LoVo (cell line): ENCODE measurements at regions not wholly inside any gene's neighbourhood (a gene's known extent, or its start where the extent isn't known, plus 50 kb on each side); places are given as distances from the start of the nearest gene placed in this dataset.
"Not testable (repeated sequence)": the region's sequence is repeated elsewhere in the genome, so short reads cannot be mapped to it uniquely, and the experiment has no call there.

Source experiments
- DNase-seq: peaks from one replicate; pipeline ENCODE4 v3.0.0-alpha.2; 2016; ENCODE audit warnings: low spot score

DNA sequence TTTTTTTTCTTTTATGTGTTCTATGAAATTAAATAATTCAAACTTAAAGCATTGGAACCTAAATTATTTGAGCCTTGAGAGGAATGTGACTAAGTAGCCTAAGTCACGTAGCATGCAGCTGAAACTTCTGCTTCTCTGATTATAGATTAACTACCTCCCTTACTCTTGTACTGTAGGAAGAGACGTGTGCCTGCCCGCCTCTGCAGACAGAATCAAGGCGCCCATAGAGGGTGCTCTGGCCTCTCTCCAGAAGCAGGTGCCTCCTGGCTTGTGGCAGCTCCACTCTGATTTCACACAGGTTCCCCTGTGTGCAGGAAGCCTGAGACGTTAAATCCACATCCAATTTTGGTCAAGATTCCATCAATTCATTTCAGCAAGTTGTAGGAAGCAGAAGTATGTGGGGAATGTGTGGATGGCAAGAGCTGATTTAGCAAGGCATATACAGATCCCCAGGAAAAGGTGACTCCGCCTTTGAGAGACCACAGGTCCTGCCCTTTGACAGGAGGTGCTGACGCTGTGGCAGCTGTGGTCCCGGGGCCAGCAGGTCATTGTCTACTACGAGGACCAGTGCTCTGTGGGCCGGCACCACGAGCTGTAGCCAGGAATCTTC lies 1418.8 kb downstream of the CDH11 start:
- no peak for DNase-seq

DNA sequence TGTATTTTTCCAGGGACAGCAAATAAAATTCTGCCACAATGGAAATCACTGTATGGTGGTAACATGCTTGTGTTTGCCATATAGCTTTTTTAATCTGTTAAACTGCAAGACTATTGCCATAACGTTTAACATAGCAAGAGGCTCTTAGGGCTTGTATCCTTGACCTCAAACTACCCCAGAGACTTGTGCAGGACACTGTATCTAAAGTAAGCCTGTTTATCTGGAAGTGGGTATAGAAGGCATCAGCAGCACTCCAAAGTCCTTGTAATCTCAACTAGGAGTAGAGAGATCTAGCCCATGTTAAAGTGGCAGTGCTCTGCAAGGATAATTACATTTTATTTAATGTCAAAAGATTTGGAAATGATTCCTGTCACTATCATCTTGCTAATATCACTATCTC lies 1424.1 kb downstream of the CDH11 start:
- no peak for DNase-seq

DNA sequence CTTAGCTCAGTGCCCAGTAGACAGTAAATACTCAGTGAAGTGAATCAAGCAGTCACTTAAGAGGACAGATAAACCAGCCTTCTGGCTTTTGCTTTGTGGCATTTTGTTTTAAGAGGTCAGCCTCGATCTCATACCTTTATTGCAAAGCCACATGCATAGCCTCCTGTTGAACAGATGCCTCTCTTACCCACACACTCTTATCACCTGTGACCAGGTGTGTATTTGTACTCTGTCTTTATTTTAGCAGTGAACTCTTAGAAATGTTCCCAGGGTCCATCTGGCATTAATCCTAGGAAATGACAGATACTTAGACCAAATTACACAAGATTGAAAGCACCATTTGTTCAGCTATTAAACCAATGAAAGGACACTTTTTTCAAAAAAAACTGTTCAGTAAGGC lies 1426.5 kb downstream of the CDH11 start:
- no peak for DNase-seq

DNA sequence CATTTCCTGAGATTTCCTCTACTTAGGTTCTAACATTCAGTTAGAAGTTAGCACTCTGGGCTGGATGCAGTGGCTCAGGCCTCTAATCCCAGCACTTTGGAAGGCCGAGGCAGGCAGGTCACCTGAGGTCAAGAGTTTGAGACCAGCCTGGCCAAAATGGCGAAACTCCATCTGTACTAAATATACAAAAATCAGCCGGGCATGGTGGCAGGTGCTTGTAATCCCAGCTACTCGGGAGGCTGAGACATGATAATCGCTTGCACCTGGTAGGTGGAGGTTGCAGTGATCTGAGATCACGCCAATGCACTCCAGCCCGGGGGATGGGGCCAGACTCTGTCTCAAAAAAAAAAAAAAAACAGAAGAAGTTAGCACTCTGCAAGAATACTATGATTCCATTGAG lies 1430.9 kb downstream of the CDH11 start:
- DNase-seq: no peak

DNA sequence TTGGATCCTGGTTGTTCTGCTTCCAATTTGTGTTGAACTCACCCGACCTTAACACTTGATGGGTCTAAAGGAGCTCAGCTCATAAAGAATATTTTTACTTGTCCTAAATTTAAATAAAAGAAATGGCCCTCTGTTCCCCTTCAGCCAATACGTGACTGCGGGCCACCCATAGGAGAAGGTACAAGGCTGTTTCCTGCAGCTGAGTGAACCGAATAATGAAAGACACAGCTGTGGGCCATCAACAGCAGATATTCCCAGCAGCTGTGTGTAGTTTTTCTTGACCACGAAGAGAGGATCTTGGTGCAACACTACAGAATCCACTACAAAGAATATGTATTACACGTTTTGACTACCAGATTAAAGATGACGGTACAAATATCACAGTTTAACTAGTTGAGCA lies 1431.6 kb downstream of the CDH11 start:
- DNase-seq: no peak

DNA sequence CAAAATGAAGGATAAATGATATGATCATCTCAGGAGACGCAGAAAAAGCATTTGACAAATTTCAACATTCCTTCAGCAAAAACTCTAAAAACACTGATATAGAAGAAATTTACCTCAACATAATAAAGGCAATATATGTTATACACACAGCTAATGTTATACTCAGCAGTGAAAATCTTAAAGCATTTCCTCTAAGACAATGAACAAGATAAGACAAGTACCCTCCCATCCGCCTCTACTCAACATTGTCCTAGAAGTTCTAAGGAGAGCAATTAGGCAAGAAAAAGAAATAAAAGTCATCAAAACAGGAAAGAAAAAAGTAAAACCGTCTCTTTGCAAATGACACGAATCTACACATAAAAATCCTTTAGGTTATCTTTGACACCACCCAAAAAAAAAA lies 1432.8 kb downstream of the CDH11 start:
- no peak for DNase-seq

DNA sequence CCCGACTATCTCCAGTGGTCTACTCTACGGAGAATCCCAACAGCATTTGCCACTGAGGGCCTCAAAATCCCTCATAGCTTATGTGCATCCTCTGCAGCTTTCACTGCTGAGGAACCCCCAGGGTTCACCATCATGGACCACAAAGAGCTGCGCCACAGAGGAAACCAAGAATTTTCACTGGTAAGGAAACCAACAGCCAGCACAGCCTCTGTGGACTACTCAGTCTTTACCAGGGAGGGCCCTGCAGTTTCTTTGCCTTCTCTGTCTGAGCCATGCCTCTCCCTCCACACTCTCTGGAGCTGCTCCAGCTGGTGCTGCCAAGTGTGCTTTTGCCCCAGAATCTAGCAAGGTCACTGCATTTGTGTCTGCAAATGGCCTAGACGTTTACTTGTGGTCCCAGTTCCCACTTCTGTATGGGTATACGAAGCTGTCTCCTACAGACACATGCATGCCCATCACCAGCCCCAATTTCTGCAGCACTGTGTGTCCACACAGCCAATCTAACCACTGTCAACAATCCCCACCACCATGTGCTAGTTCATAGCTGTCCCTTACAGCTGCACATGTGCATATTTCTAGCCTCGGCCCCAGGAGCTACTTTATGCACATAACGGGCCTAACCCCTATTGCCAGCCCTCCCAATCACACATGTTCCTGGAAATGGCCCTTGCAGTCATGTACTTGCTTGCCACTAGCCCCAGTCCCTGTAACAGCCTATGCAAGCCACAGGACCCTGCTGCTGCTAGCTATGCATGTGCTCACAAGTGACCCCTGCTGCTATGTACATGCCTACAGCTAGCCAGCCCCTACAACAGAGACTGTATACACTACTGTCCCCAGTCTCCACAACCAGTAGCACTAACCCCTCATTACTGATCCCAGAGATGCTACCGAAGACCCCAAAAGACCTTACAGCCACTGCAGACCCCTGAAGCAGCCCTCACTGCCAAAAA lies 1437.4 kb downstream of the CDH11 start:
- no peak for DNase-seq

DNA sequence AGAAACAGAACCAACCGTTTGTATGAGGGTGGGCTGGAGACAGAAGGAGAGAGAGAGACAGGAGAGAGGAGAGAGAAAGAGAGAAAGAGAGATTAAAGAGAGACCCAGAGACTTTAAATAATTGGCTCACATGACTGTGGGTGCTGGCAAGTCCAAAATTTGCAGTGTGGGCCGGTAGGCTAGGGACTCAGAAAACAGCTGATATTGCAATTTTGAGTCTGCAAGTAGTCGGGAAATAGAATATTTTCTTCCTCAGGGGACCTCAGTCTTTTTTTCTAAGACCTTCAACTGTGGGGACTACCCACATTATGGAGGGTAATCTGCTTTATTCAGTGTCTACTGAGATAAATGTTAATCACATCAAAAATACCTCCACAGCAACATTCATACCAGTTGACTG lies 1439.0 kb downstream of the CDH11 start:
- DNase-seq: no peak

DNA sequence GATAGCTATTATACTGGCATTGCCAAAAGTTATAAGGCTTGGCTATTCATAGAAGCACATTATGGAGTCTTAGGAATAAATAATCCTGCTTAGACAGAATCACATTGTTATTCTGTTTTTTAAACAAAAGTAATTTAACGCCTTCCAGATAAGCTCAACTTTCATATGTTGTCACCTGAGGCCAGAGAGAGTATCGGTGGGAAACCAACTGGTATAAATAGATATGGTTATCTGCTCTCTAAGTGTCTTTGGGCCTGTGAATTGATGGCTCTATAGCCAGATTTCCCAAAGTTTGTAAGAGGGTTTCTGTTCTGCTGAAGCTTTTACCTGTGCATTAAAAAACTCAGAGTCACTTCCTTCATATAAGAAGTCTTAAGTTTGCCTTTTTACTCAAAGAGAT lies 1449.4 kb downstream of the CDH11 start:
- no peak for DNase-seq

DNA sequence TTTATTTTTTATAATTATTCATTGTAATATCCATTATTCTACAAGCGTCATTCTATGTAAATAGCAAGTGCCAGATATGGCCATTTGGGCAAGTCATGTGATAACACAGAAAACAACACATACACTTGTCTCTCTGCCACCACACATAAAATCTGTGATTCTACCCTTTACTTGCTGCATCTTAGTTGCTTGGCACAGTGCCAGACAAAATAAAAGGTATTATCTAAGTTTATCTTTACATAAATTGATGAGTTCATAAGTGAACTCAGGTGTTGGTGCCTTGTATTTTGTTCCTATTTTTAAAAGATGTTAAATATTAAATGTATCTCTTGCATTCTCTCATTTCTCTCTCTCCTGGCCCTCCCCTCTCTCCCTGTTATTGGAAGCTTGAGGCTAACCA lies 1458.7 kb downstream of the CDH11 start:
- no peak for DNase-seq

DNA sequence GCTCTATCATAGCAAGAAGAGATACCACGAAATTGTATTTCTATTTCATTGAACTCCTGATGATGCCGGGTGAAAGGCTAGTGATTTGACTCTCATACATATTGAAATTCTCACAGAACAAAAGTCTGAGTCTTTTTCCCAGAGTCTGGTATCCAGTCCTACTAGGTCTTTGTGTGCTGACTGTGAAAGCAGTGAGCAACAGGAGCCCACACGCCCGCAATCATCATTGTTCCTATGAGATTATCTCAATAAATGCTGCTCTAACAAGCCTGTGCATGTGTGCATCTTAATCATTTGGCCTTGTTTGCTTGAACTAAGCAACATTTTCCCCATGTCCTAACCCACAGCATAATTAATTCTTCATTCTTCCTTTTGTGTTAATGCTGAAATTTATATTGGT lies 1466.0 kb downstream of the CDH11 start:
- no peak for DNase-seq

DNA sequence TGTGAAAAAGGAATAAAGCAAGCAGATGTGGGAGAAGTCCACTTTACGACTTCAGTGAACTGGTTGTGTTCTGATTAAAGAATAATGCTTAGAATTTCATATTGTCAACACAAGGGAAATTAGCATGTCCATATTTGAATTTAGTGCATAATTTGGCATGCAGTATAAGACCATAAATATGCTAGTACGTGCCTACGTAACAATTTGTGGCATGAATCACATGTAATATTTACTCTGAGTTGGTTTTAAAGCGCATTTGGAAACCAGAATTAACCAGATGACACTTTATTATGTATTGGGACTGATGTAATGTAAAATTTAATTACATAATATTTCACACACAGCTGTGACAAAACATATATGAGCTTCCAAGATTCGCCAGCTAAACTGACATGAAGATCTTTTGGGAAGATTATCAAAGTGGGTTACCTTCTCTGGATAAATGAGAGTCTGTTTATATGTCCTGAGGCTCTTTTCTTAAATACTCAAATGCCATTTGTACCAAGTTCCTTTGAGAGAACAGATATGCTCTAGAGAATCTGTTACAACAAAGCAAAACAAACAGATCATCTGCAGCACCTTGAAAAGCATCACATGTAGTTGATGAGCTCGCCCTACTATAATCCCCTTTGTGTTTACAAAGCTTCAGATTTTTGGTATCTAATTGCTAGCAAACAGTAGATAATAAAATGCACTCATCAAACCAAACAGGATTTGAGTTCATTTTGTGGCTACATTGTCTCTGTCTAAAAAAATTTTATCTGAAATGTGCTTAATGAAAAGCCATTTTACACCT lies 1468.6 kb downstream of the CDH11 start:
- no peak for DNase-seq

DNA sequence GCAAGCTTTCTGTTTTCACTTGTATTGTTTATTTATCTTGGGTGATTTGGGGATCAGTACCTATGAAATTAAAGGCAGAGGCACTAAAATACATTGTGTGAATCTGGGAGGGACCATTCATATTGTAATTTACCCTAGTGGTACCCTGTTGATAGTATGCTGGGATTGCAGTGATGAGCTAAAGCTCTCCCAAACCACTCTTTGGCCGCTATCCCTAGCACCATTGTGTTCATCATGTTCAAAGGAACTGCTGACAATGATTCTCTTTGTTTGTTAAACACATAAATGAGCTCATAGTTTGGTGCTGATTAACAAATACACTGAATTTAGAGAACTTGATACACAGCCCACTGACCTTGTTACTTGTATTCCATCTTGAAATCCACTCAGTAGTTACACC lies 1469.8 kb downstream of the CDH11 start:
- no peak for DNase-seq

DNA sequence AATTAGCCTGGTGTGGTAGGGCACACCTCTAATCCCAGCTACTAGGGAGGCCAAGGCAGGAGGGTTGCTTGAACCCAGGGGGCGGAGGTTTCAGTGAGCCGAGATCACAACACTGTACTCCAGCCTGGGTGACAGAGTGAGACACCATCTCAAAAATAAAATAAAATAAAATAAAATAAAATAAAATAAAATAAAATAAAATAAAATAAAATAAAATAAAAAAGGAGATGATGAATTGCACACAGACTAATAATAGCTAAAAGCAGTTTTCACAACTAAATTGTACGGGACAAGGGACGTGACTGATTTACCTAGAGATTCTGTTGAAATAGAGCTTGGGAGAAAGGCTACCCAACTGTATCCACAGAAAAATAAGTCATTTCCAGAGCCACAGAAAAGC lies 1471.3 kb downstream of the CDH11 start:
- DNase-seq: no peak

DNA sequence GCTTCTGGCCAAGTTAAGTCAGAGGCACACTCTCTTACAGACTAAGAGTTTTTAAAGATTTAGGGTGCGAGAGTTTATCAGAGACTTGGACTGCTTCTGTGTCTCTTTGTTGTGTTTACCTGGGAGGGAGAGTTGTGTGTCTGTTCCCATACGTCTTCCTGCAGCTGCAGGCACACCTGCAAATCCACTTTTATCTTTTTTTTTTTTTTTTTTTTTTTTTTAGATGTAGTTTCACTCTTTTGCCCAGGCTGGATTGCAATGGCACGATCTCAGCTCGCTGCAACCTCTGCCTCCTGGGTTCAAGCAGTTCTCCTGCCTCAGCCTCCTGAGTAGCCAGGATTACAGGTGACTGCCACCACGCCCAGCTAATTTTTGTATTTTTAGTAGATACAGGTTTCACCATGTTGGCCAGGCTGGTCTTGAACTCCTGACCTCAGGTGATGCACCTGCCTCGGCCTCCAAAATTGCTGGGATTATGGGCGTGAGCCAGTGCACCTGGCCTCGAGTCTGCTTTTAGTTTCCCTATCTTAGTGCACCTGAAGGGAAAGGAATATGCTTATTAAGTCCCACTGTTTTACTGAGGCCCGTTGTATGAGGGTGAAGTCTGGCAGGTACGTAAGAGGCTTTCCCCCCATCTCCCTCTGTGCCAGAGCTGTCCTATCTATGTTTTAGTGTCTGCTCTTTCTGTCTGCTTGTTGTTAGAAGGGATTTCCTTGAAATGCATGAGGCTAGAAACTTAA lies 1488.0 kb downstream of the CDH11 start:
- not testable (repeated sequence) for DNase-seq

DNA sequence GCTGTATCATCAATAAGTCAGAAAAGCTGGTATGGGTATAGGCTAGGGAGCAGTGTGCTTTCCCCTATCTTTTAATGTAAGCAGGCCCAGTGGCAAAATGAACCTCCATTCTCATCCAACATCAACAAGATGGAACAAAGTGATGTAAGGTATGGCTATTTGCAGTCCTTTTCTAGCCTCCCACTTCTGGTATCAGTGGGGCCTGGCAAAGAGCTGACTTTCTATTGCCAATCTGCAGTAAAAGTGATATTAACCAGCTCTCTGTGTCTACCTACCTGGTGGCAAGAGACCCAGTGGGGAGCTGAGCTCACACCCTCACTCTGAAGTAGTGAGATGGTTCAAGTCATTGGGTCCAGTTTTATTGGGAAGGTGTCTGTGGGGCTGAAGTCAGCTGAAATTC lies 1492.6 kb downstream of the CDH11 start:
- no peak for DNase-seq

DNA sequence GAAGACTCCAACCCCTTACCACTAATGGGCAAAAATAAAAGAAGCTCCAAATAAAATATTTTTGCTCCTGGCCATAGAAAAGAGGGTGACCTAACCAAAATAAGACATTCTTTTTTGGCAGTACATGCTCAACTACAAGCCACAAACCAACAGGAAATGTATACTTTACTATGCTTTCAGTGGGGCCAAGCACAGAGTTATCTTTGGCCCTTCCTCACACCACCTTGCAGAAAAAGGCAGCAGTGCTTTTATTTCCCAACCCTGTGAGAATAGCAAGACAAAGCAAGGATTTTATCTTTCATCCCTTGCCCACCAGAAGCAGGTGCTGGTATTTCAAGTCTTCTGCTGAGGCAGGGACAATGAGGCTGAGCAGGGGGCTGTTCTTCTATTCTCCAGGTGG lies 1493.1 kb downstream of the CDH11 start:
- DNase-seq: no peak

DNA sequence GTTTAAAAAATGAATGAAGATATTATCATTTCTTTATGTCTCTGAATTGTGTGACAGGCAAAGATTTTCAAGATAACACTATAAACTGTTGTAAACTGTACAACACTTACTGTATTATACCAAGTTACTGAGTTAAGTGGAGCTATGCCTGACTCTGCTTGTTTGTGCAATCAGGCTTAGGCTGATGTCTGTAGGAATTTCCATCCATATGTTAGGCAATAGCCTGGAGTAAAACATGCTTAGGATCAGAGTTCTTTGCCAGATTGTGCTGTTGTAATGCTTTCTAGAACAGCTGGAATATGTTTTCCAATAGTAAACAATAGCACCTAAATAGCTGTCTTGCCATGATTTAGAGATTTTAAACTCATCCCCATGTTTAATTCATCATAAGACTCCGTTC lies 1496.7 kb downstream of the CDH11 start:
- no peak for DNase-seq

DNA sequence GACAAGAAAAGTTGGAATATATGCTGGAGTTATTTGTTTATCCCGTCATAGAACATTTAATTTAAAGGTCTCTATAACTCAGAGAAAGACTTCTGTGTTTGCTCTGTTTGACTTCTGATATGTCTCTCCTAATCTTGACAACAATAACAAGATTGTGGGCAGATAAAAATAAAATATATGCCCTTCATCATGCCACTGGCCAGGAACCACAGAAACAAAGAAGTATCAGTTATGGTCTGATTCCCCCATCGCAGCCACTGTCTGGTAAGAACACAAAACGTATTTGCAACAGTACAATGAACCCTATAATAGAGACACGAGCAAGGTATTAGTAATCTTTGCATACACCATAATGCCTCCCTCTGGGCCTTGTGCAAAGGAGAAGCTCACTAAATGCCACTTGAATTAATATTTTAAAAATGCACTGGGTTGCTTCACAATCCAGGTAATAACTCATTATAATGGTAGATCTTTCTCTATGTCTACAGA lies 1498.3 kb downstream of the CDH11 start:
- DNase-seq: no peak

DNA sequence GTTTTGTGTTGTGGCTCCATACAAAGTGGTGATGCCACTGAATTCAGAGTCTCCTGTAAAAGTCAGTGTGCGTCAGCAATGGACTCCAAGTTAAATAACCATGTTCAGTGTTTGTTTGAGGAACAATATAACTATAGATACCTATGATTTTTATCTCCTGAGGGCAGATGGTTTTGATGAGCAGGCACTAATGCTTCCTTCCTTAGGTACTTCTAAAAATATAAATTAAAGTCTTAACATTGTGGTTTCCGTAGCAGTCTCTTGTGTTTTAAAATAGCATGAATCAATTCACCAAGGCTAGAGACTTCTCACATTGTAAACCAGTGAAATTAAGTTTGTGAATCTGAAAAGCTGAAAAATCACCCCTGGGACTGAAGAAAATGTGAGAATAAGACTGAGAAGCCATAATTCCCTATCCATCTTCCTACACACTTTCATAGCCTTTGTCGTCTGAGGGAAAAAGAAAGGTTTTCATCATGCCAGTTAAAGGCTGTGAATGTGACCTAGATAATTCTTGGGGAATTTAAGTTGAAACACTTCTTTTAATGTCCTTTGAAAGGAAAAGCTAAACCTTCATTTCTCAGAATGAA lies 1502.9 kb downstream of the CDH11 start:
- no peak for DNase-seq

DNA sequence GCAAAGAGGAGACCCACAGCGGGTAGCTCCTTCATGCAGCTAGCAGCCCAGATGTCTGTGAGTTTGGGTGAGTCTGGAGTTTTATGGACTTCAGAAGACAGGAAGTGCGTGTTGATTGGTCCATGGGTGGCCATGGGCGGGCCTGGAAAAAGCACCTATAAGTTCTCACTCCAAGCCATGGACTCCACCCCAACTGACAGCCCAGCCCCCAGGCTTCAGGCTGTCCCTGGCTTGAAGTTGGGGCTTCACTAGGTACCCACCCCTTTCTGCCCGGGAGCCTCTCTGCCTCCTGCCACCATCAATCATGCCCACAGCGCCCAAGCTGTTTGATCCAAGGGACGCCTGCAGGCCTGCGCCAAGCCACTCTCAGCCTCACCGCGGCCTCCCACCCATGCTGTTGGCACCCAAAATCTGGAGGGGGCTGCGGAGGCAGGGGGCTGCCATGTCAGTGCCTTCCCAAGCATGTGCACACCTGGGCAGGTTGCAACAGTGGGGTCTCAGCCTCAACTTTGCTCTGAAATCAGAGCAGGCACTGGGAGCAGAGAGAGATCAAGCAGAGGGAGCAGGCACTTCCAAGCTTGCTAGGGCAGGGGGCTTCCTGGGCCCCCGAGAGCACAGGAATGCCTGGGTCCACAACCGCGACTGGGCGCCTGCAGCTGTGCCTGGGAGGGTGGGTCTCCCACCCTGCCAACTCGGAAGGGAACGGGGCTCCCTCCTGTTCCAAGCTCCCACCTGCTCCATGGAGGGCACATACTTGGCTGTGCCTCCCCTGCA lies 1503.7 kb downstream of the CDH11 start:
- DNase-seq: no peak
